Gastrocnemius medialis (tissue), 4 donors: ENCODE measurements at regions not wholly inside any gene's neighbourhood (a gene's known extent, or its start where the extent isn't known, plus 50 kb on each side); places are given as distances from the start of the nearest gene placed in this dataset.

Experiments used
- ATAC-seq, 2 donors: fragments of 150-250 bp; one replicate each; pipeline ENCODE4 v1.9.1; 2016
- DNase-seq, 2 donors: peaks; one replicate each; pipeline ENCODE4 v3.0.0-alpha.2; 2019
- H3K27ac ChIP-seq, 4 donors: fragments of 200-600 bp; sonication (generic); 1 replicate in 1 of 4; 2 replicates in 3 of 4; pipeline ENCODE4 v1.5.1; 2016 to 2018; ENCODE audit warnings: mild to moderate bottlenecking in 2 of 4, moderate library complexity in 1 of 4
- H3K27me3 ChIP-seq, 3 donors: fragments of 200-600 bp; sonication (generic) in 2 of 3; 1 replicate in 1 of 3; 2 replicates in 2 of 3; pipeline versions ENCODE4 v1.5.1 to v1.6.0; 2016 to 2019; ENCODE audit warnings: mild to moderate bottlenecking in 1 of 3, moderate library complexity in 1 of 3
- H3K36me3 ChIP-seq, 2 donors: fragments of 200-600 bp; sonication (generic) in 1 of 2; one replicate each; pipeline ENCODE4 v1.5.1; 2017 to 2018
- H3K4me1 ChIP-seq, 2 donors: fragments of 200-600 bp; sonication (generic) in 1 of 2; one replicate each; pipeline ENCODE4 v1.5.1; 2016 to 2017; ENCODE audit warnings: mild to moderate bottlenecking in 2 of 2
- H3K4me3 ChIP-seq, 4 donors: fragments of 200-600 bp; sonication (generic) in 3 of 4; 1 replicate in 1 of 4; 2 replicates in 3 of 4; pipeline ENCODE4 v1.5.1; 2016 to 2019; ENCODE audit warnings: mild to moderate bottlenecking in 2 of 4
- H3K9me3 ChIP-seq, 3 donors: fragments of 200-600 bp; sonication (generic) in 2 of 3; 1 replicate in 1 of 3; 2 replicates in 2 of 3; pipeline ENCODE4 v1.5.1; 2016 to 2019
- POLR2A ChIP-seq, 2 donors: fragments of 450-650 bp; IDR thresholded peaks; one replicate each; pipeline ENCODE4 v1.6.1; 2017; ENCODE audit warnings: antibody characterized with exemption in 2 of 2, mild to moderate bottlenecking in 2 of 2, moderate library complexity in 2 of 2
- in situ Hi-C, 4 donors: fragments of 200-750 bp; cut with MboI; loops; one replicate each; pipeline versions ENCODE4 v1.15.0 to v1.8.0; 2017; ENCODE audit warnings: low sequenced_read_pairs in 4 of 4
- intact Hi-C: fragments of 100-400 bp; cut with DNase I; formaldehyde crosslinking; loops from one replicate; pipeline ENCODE4 v1.15.1; 2023; ENCODE audit warnings: low total_unique reads
- TF ChIP-seq, protein P1 (sequence below), 5 experiments: fragments of 450-650 bp in 3 of 5; fragments of 200-600 bp in 2 of 5; sonication (generic) in 2 of 5; IDR thresholded peaks in 4 of 5; conservative IDR thresholded peaks in 1 of 5; 1 replicate in 4 of 5; 2 replicates in 1 of 5; pipeline ENCODE4 v1.5.1; 2016 to 2019; ENCODE audit warnings: antibody characterized with exemption in 5 of 5, mild to moderate bottlenecking in 3 of 5, moderate library complexity in 3 of 5

- Histone ChIP-seq H3K9me3 (no peaks in the 10 kb centered on the region), H3K27me3 (no peaks in the 10 kb centered on the region), H3K4me3 (no peak overlapping the region), H3K36me3 (no peaks in the 10 kb centered on the region), H3K4me1 (no peaks in the 10 kb centered on the region), H3K27ac (no peak overlapping the region)
- DNase-seq (no peak), ATAC-seq (no peak)
- in situ Hi-C loops, result no loop called here
- TF ChIP-seq, protein P1, sequence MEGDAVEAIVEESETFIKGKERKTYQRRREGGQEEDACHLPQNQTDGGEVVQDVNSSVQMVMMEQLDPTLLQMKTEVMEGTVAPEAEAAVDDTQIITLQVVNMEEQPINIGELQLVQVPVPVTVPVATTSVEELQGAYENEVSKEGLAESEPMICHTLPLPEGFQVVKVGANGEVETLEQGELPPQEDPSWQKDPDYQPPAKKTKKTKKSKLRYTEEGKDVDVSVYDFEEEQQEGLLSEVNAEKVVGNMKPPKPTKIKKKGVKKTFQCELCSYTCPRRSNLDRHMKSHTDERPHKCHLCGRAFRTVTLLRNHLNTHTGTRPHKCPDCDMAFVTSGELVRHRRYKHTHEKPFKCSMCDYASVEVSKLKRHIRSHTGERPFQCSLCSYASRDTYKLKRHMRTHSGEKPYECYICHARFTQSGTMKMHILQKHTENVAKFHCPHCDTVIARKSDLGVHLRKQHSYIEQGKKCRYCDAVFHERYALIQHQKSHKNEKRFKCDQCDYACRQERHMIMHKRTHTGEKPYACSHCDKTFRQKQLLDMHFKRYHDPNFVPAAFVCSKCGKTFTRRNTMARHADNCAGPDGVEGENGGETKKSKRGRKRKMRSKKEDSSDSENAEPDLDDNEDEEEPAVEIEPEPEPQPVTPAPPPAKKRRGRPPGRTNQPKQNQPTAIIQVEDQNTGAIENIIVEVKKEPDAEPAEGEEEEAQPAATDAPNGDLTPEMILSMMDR (IDR thresholded peaks at IDR 0.05 in 4 of 5, conservative IDR thresholded peaks at IDR 0.05 in 1 of 5), result no peak
- TF ChIP-seq POLR2A (IDR thresholded peaks at IDR 0.05), result no peak
- intact Hi-C loops, result no loop called here
Measured at GRCh38 chr13:46963904-46964303, 67.1 kb upstream of the HTR2A start.

GRCh38 chr13:46962281-46962941 lies 65.6 kb upstream of the HTR2A start:
- Histone ChIP-seq H3K27me3 (no peaks in the 10 kb centered on the region), H3K4me1 (no peaks in the 10 kb centered on the region), H3K9me3 (no peaks in the 10 kb centered on the region), H3K4me3 (no peak overlapping the region), H3K36me3 (no peaks in the 10 kb centered on the region), H3K27ac (no peak overlapping the region)
- no peak for DNase-seq
- ATAC-seq, result no peak
- intact Hi-C loops (no loop called here), in situ Hi-C loops (no loop called here)
- TF ChIP-seq, protein P1 (IDR thresholded peaks at IDR 0.05 in 4 of 5, conservative IDR thresholded peaks at IDR 0.05 in 1 of 5), result no peak
- no peak for TF ChIP-seq POLR2A (IDR thresholded peaks at IDR 0.05)

- Histone ChIP-seq H3K27ac (no peak overlapping the region), H3K4me3 (no peak overlapping the region), H3K27me3 (no peaks in the 10 kb centered on the region), H3K9me3 (no peaks in the 10 kb centered on the region), H3K36me3 (no peaks in the 10 kb centered on the region), H3K4me1 (no peaks in the 10 kb centered on the region)
- TF ChIP-seq, protein P1 (IDR thresholded peaks at IDR 0.05 in 4 of 5, conservative IDR thresholded peaks at IDR 0.05 in 1 of 5), result no peak
- no peak for TF ChIP-seq POLR2A (IDR thresholded peaks at IDR 0.05)
- intact Hi-C loops, result no loop called here
- no peak for ATAC-seq
- in situ Hi-C loops, result no loop called here
- DNase-seq, result no peak
Measured at GRCh38 chr13:46961719-46962118, 64.9 kb upstream of the HTR2A start.

GRCh38 chr13:46953941-46954340 lies 57.1 kb upstream of the HTR2A start:
- no peak for ATAC-seq
- Histone ChIP-seq H3K27me3 (no peaks in the 10 kb centered on the region), H3K36me3 (no peaks in the 10 kb centered on the region), H3K4me1 (no peaks in the 10 kb centered on the region), H3K4me3 (no peak overlapping the region), H3K9me3 (no peaks in the 10 kb centered on the region), H3K27ac (no peak overlapping the region)
- intact Hi-C loops (no loop called here), in situ Hi-C loops (no loop called here)
- no peak for TF ChIP-seq POLR2A (IDR thresholded peaks at IDR 0.05)
- TF ChIP-seq, protein P1 (IDR thresholded peaks at IDR 0.05 in 4 of 5, conservative IDR thresholded peaks at IDR 0.05 in 1 of 5), result no peak
- no peak for DNase-seq

DNA sequence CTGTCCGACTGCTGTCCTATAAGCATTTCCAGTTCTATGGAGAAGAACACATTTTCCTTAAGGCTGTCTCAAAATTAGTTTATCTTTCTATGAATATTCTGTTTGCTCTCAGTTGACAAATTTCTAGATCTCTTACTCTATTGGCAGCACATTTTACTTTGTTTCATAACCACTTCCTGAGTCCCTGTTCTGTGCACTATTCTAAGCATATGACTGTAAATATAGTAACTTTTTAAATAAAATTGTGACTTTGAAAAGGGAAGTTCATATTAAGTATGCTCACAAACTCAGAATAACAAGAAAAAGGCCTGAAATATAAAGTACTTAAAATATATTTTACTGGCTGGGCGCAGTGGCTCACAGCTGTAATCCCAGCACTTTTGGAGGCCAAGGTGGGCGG lies 56.5 kb upstream of the HTR2A start:
- no peaks in the 10 kb centered on the region for H3K36me3 ChIP-seq
- TF ChIP-seq, protein P1 (IDR thresholded peaks at IDR 0.05 in 4 of 5, conservative IDR thresholded peaks at IDR 0.05 in 1 of 5), result no peak
- no peak for TF ChIP-seq POLR2A (IDR thresholded peaks at IDR 0.05)
- no peaks in the 10 kb centered on the region for H3K4me1 ChIP-seq
- H3K4me3 ChIP-seq, result no peak overlapping the region
- H3K27ac ChIP-seq, result no peak overlapping the region
- H3K9me3 ChIP-seq, result no peaks in the 10 kb centered on the region
- in situ Hi-C loops (no loop called here), intact Hi-C loops (no loop called here)
- ATAC-seq (no peak), DNase-seq (no peak)
- H3K27me3 ChIP-seq, result no peaks in the 10 kb centered on the region
